ENCODE measurements at regions not wholly inside any gene's neighbourhood (a gene's known extent, or its start where the extent isn't known, plus 50 kb on each side); places are given as distances from the start of the nearest gene placed in this dataset.

- no peak for TF ChIP-seq SMC3 (conservative IDR thresholded peaks at IDR 0.05; ENCODE audit: insufficient read depth, low read depth, low read length)
- no peak for TF ChIP-seq REST (IDR thresholded peaks at IDR 0.05; ENCODE audit: borderline replicate concordance)
- no peak for TF ChIP-seq REST (CRISPR knock-in tag; IDR thresholded peaks at IDR 0.05; ENCODE audit: low read depth)
- no peak for TF ChIP-seq MXI1 (IDR thresholded peaks at IDR 0.05; ENCODE audit: low read depth, low read length)
- TF ChIP-seq PML (IDR thresholded peaks at IDR 0.05; ENCODE audit: low read length), result no peak
These were observed 516.4 kb downstream of the CCDC171 start for GRCh38 chr9:16069249-16069648.

All from K562 (cell line).